HCT116 (cell line): ENCODE measurements at regions not wholly inside any gene's neighbourhood (a gene's known extent, or its start where the extent isn't known, plus 50 kb on each side); places are given as distances from the start of the nearest gene placed in this dataset.

Experiments
- ATAC-seq: fragments of 200-7000 bp; cut with Tn5 transposase; 2 replicates; pipeline ENCODE4 v1.9.1; 2020; ENCODE audit warnings: mild to moderate bottlenecking, moderate library complexity
- BruUV-seq: library from RNA; stranded (reverse); fragments of 400-500 nt; replicated peaks from 2 replicates; lab custom pipeline; 2021; lab: Mats Ljungman, UMichigan
- CTCF ChIA-PET: fragments of 300-600 bp; sonication (Branson Sonifier 250); formaldehyde crosslinking; loops from one replicate; lab custom pipeline; 2021; ENCODE audit warnings: antibody characterized with exemption; lab: Charles Lee
- POLR2A ChIA-PET: fragments of 300-600, 350-600 bp; sonication (Branson Sonifier 250); formaldehyde crosslinking; loops from one replicate; lab custom pipeline; 2021; ENCODE audit warnings: antibody characterized with exemption; lab: Charles Lee
- RAD21 ChIA-PET, 2 experiments: fragments of 300-600 bp; sonication (Branson Sonifier 250); formaldehyde crosslinking; loops; one replicate each; lab custom pipeline; 2023; ENCODE audit warnings: low total read pairs in 2 of 2; ENCODE audit not compliant: uncharacterized antibody in 2 of 2, unreplicated experiment in 2 of 2, low non-redundant PET in 1 of 2; lab: Charles Lee
- DNase-seq: peaks from one replicate; pipeline ENCODE4 v3.0.0-alpha.2; 2010; ENCODE audit warnings: low read depth, low spot score
- H2AFZ ChIP-seq: fragments of 200-600 bp; shearing (Covaris generic), sonication (generic); 2 replicates; pipeline ENCODE4 v1.6.1; 2017; ENCODE audit warnings: low read depth, mixed run types, mixed read lengths, antibody characterized with exemption, low read length; ENCODE audit not compliant: poor library complexity, severe bottlenecking
- H3K27ac ChIP-seq: 2 replicates; pipeline ENCODE4 v1.5.1; 2012; ENCODE audit warnings: low read depth, low read length
- H3K27me3 ChIP-seq: fragments of 200-600 bp; sonication (generic); 2 replicates; pipeline ENCODE4 v1.6.1; 2016; ENCODE audit warnings: mixed run types, low read length, mixed read lengths; ENCODE audit not compliant: insufficient read depth
- H3K36me3 ChIP-seq, 2 experiments: fragments of 200-500 bp in 1 of 2; fragments of 200-600 bp in 1 of 2; sonication (Bioruptor generic) in 1 of 2; sonication (generic) in 1 of 2; 2 replicates each; pipeline versions ENCODE4 v1.5.1 to v1.6.1; 2014 to 2016; ENCODE audit warnings: low read length in 2 of 2, inconsistent platforms in 1 of 2, mixed read lengths in 1 of 2, mixed run types in 1 of 2; ENCODE audit not compliant: insufficient read depth in 2 of 2, control insufficient read depth in 1 of 2
- H3K4me1 ChIP-seq, 2 experiments: fragments of 200-600 bp in 1 of 2; sonication (generic) in 1 of 2; 2 replicates each; pipeline versions ENCODE4 v1.5.1 to v1.6.1; 2012 to 2017; ENCODE audit warnings: low read length in 2 of 2, inconsistent platforms in 1 of 2, mild to moderate bottlenecking in 1 of 2, mixed read lengths in 1 of 2, mixed run types in 1 of 2, moderate library complexity in 1 of 2; ENCODE audit not compliant: insufficient read depth in 2 of 2, control insufficient read depth in 1 of 2
- H3K4me2 ChIP-seq: fragments of 200-600 bp; sonication (generic); 2 replicates; pipeline ENCODE4 v1.6.1; 2017; ENCODE audit warnings: mixed run types, low read length, mixed read lengths
- H3K4me3 ChIP-seq, 2 experiments: fragments of 200-600 bp in 1 of 2; sonication (generic) in 1 of 2; replicated peaks in 1 of 2; 2 replicates each; pipeline ENCODE4 v1.5.1; 2011 to 2016; ENCODE audit warnings: low read length in 2 of 2, control low read depth in 1 of 2, low read depth in 1 of 2, mild to moderate bottlenecking in 1 of 2, mixed read lengths in 1 of 2, mixed run types in 1 of 2
- H3K79me2 ChIP-seq: fragments of 200-600 bp; sonication (generic); 2 replicates; pipeline ENCODE4 v1.6.1; 2017; ENCODE audit warnings: mild to moderate bottlenecking, mixed run types, low read length, moderate library complexity, mixed read lengths; ENCODE audit not compliant: insufficient read depth
- H3K9ac ChIP-seq: fragments of 200-600 bp; sonication (generic); 2 replicates; pipeline ENCODE4 v1.6.1; 2016; ENCODE audit warnings: low read length, mixed read lengths
- H3K9me2 ChIP-seq: fragments of 200-600 bp; sonication (generic), shearing (Covaris generic); 2 replicates; pipeline ENCODE4 v1.6.1; 2017; ENCODE audit warnings: mixed run types, mild to moderate bottlenecking, moderate library complexity; ENCODE audit not compliant: insufficient read depth
- H3K9me3 ChIP-seq, 2 experiments: fragments of 200-500 bp in 1 of 2; fragments of 200-600 bp in 1 of 2; sonication (Bioruptor generic) in 1 of 2; sonication (generic) in 1 of 2; 2 replicates each; pipeline ENCODE4 v1.6.1; 2014 to 2017; ENCODE audit warnings: low read length in 2 of 2, mixed read lengths in 2 of 2, inconsistent platforms in 1 of 2, low read depth in 1 of 2, mild to moderate bottlenecking in 1 of 2, mixed run types in 1 of 2, moderate library complexity in 1 of 2; ENCODE audit not compliant: control insufficient read depth in 1 of 2, insufficient read depth in 1 of 2
- H4K20me1 ChIP-seq: fragments of 200-600 bp; sonication (generic), shearing (Covaris generic); 2 replicates; pipeline ENCODE4 v1.6.1; 2017; ENCODE audit warnings: mixed run types, mild to moderate bottlenecking, moderate library complexity; ENCODE audit not compliant: insufficient read depth
- EGR1 ChIP-seq: IDR thresholded peaks from 2 replicates; pipeline ENCODE4 v1.6.1; 2012; ENCODE audit warnings: low read depth
- ELF1 ChIP-seq: IDR thresholded peaks from 2 replicates; pipeline ENCODE4 v1.6.1; 2012; ENCODE audit warnings: low read depth, borderline replicate concordance
- EZH2 ChIP-seq: fragments of 200-600 bp; sonication (generic); IDR thresholded peaks from 2 replicates; pipeline ENCODE4 v1.6.1; 2017; ENCODE audit warnings: antibody characterized with exemption, mixed run types
- EZH2phosphoT487 ChIP-seq: fragments of 200-600 bp; IDR thresholded peaks from 2 replicates; pipeline ENCODE4 v1.6.1; 2018; ENCODE audit warnings: antibody characterized with exemption, borderline replicate concordance
- FOSL1 ChIP-seq: IDR thresholded peaks from 2 replicates; pipeline ENCODE4 v1.6.1; 2012; ENCODE audit warnings: low read depth
- JUND ChIP-seq: IDR thresholded peaks from 2 replicates; pipeline ENCODE4 v1.6.1; 2012
- POLR2A ChIP-seq: IDR thresholded peaks from 2 replicates; pipeline ENCODE4 v1.7.0; 2011; ENCODE audit warnings: borderline replicate concordance; ENCODE audit not compliant: insufficient read depth, insufficient read length; ENCODE audit errors: extremely low read depth
- POLR2AphosphoS5 ChIP-seq: IDR thresholded peaks from 2 replicates; pipeline ENCODE4 v1.6.1; 2011; ENCODE audit warnings: mild to moderate bottlenecking, low read depth, low read length, moderate library complexity
- RAD21 ChIP-seq: IDR thresholded peaks from 2 replicates; pipeline ENCODE4 v1.6.1; 2012; ENCODE audit warnings: low read depth, mild to moderate bottlenecking
- SIN3A ChIP-seq: IDR thresholded peaks from 2 replicates; pipeline ENCODE4 v1.6.1; 2012; ENCODE audit warnings: low read depth
- SP1 ChIP-seq: IDR thresholded peaks from 2 replicates; pipeline ENCODE4 v1.6.1; 2012; ENCODE audit warnings: low read depth
- SRF ChIP-seq: IDR thresholded peaks from 2 replicates; pipeline ENCODE4 v1.6.1; 2012; ENCODE audit warnings: low read depth
- YY1 ChIP-seq: IDR thresholded peaks from 2 replicates; pipeline ENCODE4 v1.6.1; 2011; ENCODE audit warnings: low read length, low read depth, moderate library complexity, mild to moderate bottlenecking; ENCODE audit not compliant: insufficient replicate concordance; ENCODE audit errors: extremely low read depth
- ZFX ChIP-seq: fragments of 450-650 bp; IDR thresholded peaks from 2 replicates; pipeline ENCODE4 v1.6.1; 2017
- ZNF274 ChIP-seq: fragments of 200-500 bp; sonication (Bioruptor generic); IDR thresholded peaks from 2 replicates; pipeline ENCODE4 v1.6.1; 2014; ENCODE audit warnings: mild to moderate bottlenecking, low read depth, low read length, inconsistent platforms
- intact Hi-C: fragments of 100-400 bp; cut with micrococcal nuclease; formaldehyde crosslinking; loops from 2 replicates; pipeline ENCODE4 v1.10.0; 2022
- TF ChIP-seq, protein P1 (sequence below): IDR thresholded peaks from 2 replicates; pipeline ENCODE4 v1.6.1; 2012; ENCODE audit warnings: low read depth
- TF ChIP-seq, protein P2 (sequence below): IDR thresholded peaks from 2 replicates; pipeline ENCODE4 v1.6.1; 2012
- TF ChIP-seq, protein P3 (sequence below): IDR thresholded peaks from 2 replicates; pipeline ENCODE4 v1.6.1; 2011; ENCODE audit warnings: mild to moderate bottlenecking, low read length, moderate library complexity; ENCODE audit not compliant: insufficient replicate concordance; ENCODE audit errors: extremely low read depth

DNA sequence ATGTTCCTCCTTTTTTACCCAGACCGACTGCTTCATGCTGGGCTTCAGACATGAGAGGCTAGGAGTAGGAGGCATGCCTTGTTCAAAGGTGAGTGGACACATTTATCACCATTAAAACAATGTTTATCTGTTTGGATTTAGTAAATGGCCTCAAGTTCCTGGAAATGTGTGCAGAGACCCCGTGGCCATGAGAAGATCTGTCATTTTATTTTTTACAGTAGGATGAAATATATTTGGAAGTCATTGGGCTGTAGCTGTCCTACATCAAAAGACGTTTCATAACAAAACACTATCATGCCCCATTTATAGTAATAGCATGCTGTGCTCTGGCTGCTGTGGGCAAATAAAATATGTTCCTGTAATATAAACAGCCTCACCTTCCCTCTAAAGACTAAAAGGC, 403.9 kb upstream of the TNP1 start:
- Histone ChIP-seq H3K4me1 (no peaks in the 10 kb centered on the region), H2AFZ (no peak overlapping the region), H3K4me2 (no peak overlapping the region), H3K79me2 (no peaks in the 10 kb centered on the region), H3K27ac (no peak overlapping the region), H3K9ac (no peak overlapping the region), H3K9me2 (no peaks in the 10 kb centered on the region), H3K36me3 (no peaks in the 10 kb centered on the region), H4K20me1 (no peaks in the 10 kb centered on the region), H3K9me3 (no peaks in the 10 kb centered on the region; a peak in 1 of 4 replicates), H3K4me3 (no peak overlapping the region), H3K27me3 (peaks cover 18% of the 10 kb centered on the region)
- TF ChIP-seq SRF (no peak), EZH2phosphoT487 (no peak), FOSL1 (no peak), POLR2A (no peak), EZH2 (no peak), SIN3A (no peak), EGR1 (no peak), SP1 (no peak), JUND (no peak), RAD21 (no peak), POLR2AphosphoS5 (no peak), ZNF274 (no peak), YY1 (no peak), ZFX (no peak), ELF1 (no peak)
- TF ChIP-seq, protein P1, sequence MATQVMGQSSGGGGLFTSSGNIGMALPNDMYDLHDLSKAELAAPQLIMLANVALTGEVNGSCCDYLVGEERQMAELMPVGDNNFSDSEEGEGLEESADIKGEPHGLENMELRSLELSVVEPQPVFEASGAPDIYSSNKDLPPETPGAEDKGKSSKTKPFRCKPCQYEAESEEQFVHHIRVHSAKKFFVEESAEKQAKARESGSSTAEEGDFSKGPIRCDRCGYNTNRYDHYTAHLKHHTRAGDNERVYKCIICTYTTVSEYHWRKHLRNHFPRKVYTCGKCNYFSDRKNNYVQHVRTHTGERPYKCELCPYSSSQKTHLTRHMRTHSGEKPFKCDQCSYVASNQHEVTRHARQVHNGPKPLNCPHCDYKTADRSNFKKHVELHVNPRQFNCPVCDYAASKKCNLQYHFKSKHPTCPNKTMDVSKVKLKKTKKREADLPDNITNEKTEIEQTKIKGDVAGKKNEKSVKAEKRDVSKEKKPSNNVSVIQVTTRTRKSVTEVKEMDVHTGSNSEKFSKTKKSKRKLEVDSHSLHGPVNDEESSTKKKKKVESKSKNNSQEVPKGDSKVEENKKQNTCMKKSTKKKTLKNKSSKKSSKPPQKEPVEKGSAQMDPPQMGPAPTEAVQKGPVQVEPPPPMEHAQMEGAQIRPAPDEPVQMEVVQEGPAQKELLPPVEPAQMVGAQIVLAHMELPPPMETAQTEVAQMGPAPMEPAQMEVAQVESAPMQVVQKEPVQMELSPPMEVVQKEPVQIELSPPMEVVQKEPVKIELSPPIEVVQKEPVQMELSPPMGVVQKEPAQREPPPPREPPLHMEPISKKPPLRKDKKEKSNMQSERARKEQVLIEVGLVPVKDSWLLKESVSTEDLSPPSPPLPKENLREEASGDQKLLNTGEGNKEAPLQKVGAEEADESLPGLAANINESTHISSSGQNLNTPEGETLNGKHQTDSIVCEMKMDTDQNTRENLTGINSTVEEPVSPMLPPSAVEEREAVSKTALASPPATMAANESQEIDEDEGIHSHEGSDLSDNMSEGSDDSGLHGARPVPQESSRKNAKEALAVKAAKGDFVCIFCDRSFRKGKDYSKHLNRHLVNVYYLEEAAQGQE = no peak
- TF ChIP-seq, protein P2, sequence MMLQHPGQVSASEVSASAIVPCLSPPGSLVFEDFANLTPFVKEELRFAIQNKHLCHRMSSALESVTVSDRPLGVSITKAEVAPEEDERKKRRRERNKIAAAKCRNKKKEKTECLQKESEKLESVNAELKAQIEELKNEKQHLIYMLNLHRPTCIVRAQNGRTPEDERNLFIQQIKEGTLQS = no peak
- TF ChIP-seq, protein P3, sequence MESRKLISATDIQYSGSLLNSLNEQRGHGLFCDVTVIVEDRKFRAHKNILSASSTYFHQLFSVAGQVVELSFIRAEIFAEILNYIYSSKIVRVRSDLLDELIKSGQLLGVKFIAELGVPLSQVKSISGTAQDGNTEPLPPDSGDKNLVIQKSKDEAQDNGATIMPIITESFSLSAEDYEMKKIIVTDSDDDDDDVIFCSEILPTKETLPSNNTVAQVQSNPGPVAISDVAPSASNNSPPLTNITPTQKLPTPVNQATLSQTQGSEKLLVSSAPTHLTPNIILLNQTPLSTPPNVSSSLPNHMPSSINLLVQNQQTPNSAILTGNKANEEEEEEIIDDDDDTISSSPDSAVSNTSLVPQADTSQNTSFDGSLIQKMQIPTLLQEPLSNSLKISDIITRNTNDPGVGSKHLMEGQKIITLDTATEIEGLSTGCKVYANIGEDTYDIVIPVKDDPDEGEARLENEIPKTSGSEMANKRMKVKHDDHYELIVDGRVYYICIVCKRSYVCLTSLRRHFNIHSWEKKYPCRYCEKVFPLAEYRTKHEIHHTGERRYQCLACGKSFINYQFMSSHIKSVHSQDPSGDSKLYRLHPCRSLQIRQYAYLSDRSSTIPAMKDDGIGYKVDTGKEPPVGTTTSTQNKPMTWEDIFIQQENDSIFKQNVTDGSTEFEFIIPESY = no peak
- intact Hi-C loops = no loop called here
- CTCF ChIA-PET = no interaction called here
- DNase-seq = no peak
- no peak for ATAC-seq
- POLR2A ChIA-PET = no interaction called here
- no TSS peak for BruUV-seq
- RAD21 ChIA-PET = no interaction called here
